ENCODE measurements at regions not wholly inside any gene's neighbourhood (a gene's known extent, or its start where the extent isn't known, plus 50 kb on each side); places are given as distances from the start of the nearest gene placed in this dataset.

GRCh38 chrX:138986235-138986634 lies 274.7 kb upstream of the FGF13 start:
- H3K9me3 Mint-ChIP-seq: no peaks in the 10 kb centered on the region
- no peak overlapping the region for H2AFZ ChIP-seq

More at GRCh38 chrX:138986235-138986634, 274.7 kb upstream of the FGF13 start:
- no peak overlapping the region for H3K4me3 Mint-ChIP-seq
- Histone ChIP-seq H3K4me1 (ENCODE audit: insufficient read depth) (no peaks in the 10 kb centered on the region), H3K27ac (ENCODE audit: low read depth) (no peak overlapping the region), H4K20me1 (replicated peaks; ENCODE audit: insufficient read depth) (no peaks in the 10 kb centered on the region), H3K4me3 (no peak overlapping the region), H3K9me2 (ENCODE audit: insufficient read depth) (no peaks in the 10 kb centered on the region), H3K4me2 (no peak overlapping the region), H3F3A (replicated peaks; ENCODE audit: low read depth) (no peaks in the 10 kb centered on the region), H3K36me3 (ENCODE audit: insufficient read depth) (no peaks in the 10 kb centered on the region), H3K27me3 (ENCODE audit: insufficient read depth) (no peaks in the 10 kb centered on the region), H3K79me2 (replicated peaks; ENCODE audit: insufficient read depth) (no peaks in the 10 kb centered on the region)
- H3K4me1 Mint-ChIP-seq: peaks cover 8% of the 10 kb centered on the region
- no peak overlapping the region for H3K27ac Mint-ChIP-seq
- DNase-seq (ENCODE audit: low spot score) (no peak), ATAC-seq (no peak)
- TF ChIP-seq ETS1 (IDR thresholded peaks at IDR 0.05) (no peak), CREB1 (CRISPR knock-in tag; IDR thresholded peaks at IDR 0.05; ENCODE audit: low read depth) (no peak), NANOG (IDR thresholded peaks at IDR 0.05; ENCODE audit: borderline replicate concordance) (no peak), EZH2 (IDR thresholded peaks at IDR 0.05; ENCODE audit: low read depth, unreplicated experiment) (no peak), EZH2phosphoT487 (IDR thresholded peaks at IDR 0.05; ENCODE audit: unreplicated experiment) (no peak), POLR2AphosphoS5 (IDR thresholded peaks at IDR 0.05; ENCODE audit: low read depth) (no peak), ZNF462 (CRISPR knock-in tag; IDR thresholded peaks at IDR 0.05) (no peak), STAT1 (IDR thresholded peaks at IDR 0.05; ENCODE audit: unreplicated experiment) (no peak), JUNB (IDR thresholded peaks at IDR 0.05; ENCODE audit: unreplicated experiment) (no peak), ZNF114 (CRISPR knock-in tag; IDR thresholded peaks at IDR 0.05) (no peak), CTCF (conservative IDR thresholded peaks at IDR 0.05; ENCODE audit: low read depth in 2 of 2) (no peak), ZNF331 (CRISPR knock-in tag; IDR thresholded peaks at IDR 0.05; ENCODE audit: low read depth) (no peak), REST (IDR thresholded peaks at IDR 0.05; ENCODE audit: unreplicated experiment) (no peak)
- H3K36me3 Mint-ChIP-seq (ENCODE audit: low read depth): no peaks in the 10 kb centered on the region
- no peaks in the 10 kb centered on the region for H3K27me3 Mint-ChIP-seq (ENCODE audit: insufficient read depth, low read depth, poor library complexity)
